LNCAP (cell line): ENCODE measurements at regions not wholly inside any gene's neighbourhood (a gene's known extent, or its start where the extent isn't known, plus 50 kb on each side); places are given as distances from the start of the nearest gene placed in this dataset.

Source experiments
- TF ChIP-seq, protein P1 (sequence below): fragments of 450-650 bp; IDR thresholded peaks from 2 replicates; pipeline ENCODE4 v1.5.1; 2017; ENCODE audit warnings: mild to moderate bottlenecking

DNA sequence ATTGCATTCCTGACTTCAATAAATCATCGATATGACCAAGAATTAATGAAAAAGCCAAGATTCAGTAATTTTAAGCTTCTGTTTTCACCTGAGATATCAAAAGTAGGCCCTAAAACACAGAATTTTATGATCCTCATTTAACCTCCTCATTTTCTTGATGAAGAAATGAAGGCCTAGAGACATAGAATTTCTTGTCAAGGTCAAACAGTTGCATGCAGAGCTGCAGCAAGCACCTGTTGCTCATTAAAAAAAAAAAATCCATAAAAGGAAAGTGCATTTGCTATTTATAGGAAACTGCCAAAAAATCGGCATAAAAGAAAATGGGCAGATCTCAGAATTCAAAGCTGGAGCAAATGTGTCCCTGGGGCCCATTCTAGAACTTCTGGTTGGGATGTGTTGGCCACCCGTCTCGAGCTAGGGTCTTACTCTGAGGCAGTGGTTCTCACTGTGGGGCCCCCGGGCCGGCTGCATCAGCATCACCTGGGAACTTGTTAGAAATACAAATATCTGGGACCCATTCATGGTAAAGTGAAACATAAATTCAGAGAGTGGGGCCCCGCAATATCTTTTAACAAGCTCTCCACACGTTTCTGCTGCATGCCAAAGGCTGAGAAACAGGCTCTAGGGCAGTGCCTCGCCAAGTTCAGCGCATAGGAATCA lies 224.7 kb upstream of the UBL3 start:
- TF ChIP-seq, protein P1, sequence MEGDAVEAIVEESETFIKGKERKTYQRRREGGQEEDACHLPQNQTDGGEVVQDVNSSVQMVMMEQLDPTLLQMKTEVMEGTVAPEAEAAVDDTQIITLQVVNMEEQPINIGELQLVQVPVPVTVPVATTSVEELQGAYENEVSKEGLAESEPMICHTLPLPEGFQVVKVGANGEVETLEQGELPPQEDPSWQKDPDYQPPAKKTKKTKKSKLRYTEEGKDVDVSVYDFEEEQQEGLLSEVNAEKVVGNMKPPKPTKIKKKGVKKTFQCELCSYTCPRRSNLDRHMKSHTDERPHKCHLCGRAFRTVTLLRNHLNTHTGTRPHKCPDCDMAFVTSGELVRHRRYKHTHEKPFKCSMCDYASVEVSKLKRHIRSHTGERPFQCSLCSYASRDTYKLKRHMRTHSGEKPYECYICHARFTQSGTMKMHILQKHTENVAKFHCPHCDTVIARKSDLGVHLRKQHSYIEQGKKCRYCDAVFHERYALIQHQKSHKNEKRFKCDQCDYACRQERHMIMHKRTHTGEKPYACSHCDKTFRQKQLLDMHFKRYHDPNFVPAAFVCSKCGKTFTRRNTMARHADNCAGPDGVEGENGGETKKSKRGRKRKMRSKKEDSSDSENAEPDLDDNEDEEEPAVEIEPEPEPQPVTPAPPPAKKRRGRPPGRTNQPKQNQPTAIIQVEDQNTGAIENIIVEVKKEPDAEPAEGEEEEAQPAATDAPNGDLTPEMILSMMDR = no peak

DNA sequence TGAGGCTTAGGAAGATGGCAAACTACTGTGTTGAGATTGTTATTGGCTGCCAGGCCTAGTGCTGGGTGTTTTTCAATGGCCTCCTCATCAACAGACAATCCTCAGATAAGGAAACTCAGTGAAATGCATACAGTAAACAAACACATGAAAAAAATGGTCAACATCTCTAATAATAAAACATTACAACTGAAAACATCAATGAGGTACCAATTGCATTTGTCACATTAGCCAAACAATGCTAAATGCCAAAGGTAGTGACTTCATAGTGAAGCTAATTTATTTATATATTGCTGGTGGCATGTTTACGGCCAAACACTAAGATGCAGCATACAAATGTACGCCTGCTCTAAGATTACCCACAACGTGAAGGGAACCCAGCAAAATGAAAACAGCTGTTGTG lies 224.0 kb upstream of the UBL3 start:
- TF ChIP-seq, protein P1 = no peak

DNA sequence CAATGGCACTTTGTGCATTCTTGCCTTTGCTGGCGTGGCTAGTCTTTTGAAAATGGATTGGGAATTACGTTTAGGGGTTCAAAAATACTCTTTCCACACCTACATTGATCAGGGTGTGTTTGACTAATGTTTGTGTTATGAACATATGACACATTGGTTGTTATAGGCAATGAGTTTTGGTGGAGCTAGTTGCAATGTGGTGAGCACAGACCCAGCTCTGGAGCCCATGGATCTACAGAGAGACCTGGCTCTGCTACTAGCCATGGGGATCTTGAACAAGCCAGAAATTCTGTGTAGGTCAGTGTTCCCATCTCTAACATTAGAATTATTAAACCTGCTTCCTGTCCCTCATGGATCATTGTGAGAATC lies 222.4 kb upstream of the UBL3 start:
- TF ChIP-seq, protein P1 = no peak

DNA sequence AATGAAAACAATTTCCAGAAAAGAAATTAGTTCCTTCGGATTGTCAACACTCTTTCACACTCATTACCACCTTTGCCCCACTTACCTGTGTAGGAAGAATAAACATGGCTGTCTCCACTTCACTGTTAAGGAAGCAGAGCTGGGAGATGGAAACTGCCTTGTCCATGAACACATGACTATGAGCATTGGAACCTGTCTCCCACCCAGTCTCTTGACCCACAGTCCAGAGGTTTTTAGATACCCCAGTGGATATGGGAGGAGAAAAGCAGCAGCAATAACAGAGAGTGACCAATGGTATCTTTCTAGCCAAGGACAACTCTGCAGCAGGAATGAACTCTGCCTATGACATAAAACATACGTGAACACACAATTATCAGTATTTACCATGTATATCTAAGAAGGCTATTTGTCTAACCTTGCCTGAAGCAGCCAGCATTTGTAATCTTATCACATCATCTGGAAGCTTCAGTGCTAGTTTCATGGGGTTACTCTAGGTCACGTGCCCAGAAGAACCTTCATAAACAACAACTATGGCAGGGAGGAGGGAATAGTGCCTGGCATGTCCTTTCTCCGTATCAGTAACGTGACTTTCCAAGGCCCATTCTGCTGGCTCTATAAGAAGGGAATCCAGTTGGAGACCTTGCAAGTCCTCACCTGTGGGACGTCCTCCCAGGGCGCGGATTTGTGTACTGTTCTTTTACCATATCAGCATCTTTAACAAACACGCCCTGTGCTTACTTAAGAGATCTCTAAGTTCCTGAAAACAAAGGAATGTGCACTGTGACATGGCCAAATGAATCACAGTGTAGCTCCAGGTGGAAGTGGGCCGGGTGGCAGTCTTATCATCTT lies 221.8 kb upstream of the UBL3 start:
- TF ChIP-seq, protein P1 = no peak

DNA sequence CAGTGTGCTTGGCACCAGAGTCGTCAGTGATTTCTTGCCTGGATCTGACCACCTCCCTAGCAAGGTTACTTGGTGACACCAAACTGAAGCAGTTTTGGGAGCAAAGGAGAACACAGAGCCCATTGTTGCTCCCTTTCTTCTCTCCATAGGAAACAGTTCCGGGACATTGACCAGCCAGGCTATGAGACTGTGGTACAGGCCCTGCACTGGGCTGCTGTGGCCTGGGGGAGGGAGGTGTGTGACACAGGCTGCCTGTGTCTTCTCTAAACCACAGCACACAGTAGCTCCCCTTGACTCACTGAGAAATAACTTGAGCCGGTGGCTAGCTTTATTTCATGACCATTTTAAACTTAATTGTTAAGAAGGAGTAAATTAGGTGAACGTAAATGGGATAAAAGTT lies 214.8 kb upstream of the UBL3 start:
- TF ChIP-seq, protein P1 = no peak

DNA sequence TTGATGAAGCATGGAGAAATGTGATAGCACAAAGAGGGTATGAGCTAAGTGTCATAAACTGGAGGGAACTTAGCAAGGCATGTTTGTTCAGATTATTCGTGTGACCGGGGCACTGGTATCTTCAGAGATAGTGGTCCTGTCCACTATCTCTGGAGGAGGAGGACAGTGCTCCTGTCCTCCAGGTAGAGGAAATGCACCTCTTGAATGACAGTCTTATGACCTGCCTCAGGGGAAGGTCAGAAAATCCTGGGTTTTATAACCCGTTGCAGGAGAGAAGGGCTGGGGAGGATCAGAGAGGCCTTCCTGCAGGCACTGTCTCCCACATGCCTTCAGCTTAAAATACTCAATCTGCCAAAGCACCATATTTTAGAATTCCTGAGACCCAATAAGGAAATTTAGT lies 213.5 kb upstream of the UBL3 start:
- TF ChIP-seq, protein P1 = no peak

DNA sequence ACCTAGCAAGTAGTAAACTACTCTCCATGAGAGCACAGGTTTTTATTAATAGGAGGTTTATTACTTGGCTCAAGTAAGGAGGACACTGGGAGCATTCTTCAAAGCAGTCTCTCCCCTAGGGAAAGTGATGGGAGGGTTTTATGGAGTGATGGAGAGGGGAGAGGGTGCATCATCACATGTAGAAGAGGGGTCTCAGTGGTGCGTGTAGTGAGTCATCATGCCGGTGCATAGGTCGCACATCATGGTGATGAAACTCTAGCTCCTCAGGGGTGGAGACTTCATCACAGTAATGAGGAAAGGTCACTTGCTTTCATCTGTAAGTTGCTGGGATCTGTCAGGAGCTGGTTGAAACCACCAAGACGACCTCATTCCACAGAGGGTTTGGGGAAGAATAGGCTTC lies 210.8 kb upstream of the UBL3 start:
- TF ChIP-seq, protein P1 = no peak
